Esophagus muscularis mucosa (tissue), 4 donors: ENCODE measurements at regions not wholly inside any gene's neighbourhood (a gene's known extent, or its start where the extent isn't known, plus 50 kb on each side); places are given as distances from the start of the nearest gene placed in this dataset.

ENCODE experiments used
- EP300 ChIP-seq: sonication (generic); formaldehyde crosslinking; IDR thresholded peaks from one replicate; pipeline ENCODE4 v1.6.1; 2017; ENCODE audit warnings: antibody characterized with exemption
- POLR2A ChIP-seq: fragments of 450-650 bp; IDR thresholded peaks from one replicate; pipeline ENCODE4 v1.6.1; 2017; ENCODE audit warnings: antibody characterized with exemption, moderate library complexity, mild to moderate bottlenecking, low read depth
- POLR2AphosphoS5 ChIP-seq, 2 donors: sonication (generic); formaldehyde crosslinking; IDR thresholded peaks; one replicate each; pipeline ENCODE4 v1.6.1; 2017; ENCODE audit warnings: antibody characterized with exemption in 2 of 2
- TF ChIP-seq, protein P1 (sequence below), 3 experiments: fragments of 200-600 bp in 2 of 3; fragments of 450-650 bp in 1 of 3; sonication (generic) in 2 of 3; IDR thresholded peaks; one replicate each; pipeline ENCODE4 v1.5.1; 2017 to 2019; ENCODE audit warnings: antibody characterized with exemption in 3 of 3, mild to moderate bottlenecking in 2 of 3, moderate library complexity in 1 of 3

DNA sequence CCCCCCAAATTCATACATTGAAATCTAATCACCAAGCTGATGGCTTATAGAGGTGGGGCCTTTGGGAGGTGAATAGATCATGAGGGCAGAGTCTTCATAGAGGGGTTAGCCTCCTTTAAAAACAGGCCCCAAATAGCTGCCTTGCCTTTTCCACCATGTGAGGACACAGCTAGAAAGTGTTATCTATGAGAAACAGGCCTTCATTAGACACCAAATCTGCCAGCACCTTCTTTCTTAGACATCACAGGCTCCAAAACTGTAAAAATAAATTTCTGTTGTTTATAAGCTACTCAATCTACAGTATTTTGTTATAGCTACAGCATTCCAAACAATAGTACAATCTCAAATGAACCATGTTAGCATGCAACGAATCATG is 459.3 kb upstream of the GCFC2 start:
- TF ChIP-seq, protein P1, sequence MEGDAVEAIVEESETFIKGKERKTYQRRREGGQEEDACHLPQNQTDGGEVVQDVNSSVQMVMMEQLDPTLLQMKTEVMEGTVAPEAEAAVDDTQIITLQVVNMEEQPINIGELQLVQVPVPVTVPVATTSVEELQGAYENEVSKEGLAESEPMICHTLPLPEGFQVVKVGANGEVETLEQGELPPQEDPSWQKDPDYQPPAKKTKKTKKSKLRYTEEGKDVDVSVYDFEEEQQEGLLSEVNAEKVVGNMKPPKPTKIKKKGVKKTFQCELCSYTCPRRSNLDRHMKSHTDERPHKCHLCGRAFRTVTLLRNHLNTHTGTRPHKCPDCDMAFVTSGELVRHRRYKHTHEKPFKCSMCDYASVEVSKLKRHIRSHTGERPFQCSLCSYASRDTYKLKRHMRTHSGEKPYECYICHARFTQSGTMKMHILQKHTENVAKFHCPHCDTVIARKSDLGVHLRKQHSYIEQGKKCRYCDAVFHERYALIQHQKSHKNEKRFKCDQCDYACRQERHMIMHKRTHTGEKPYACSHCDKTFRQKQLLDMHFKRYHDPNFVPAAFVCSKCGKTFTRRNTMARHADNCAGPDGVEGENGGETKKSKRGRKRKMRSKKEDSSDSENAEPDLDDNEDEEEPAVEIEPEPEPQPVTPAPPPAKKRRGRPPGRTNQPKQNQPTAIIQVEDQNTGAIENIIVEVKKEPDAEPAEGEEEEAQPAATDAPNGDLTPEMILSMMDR (IDR thresholded peaks at IDR 0.05), result no peak
- no peak for TF ChIP-seq POLR2A
- TF ChIP-seq POLR2AphosphoS5 (IDR thresholded peaks at IDR 0.05), result no peak
- TF ChIP-seq EP300, result no peak
